Panc1 (cell line): ENCODE measurements at regions not wholly inside any gene's neighbourhood (a gene's known extent, or its start where the extent isn't known, plus 50 kb on each side); places are given as distances from the start of the nearest gene placed in this dataset.

ENCODE experiments used
- ATAC-seq: fragments of 200-7000 bp; cut with Tn5 transposase; 2 replicates; pipeline ENCODE4 v1.9.1; 2020; ENCODE audit warnings: mild to moderate bottlenecking, moderate library complexity
- BruUV-seq: library from RNA; stranded (reverse); fragments of 400-500 nt; replicated peaks from 2 replicates; lab custom pipeline; 2021; lab: Mats Ljungman, UMichigan
- CTCF ChIA-PET: fragments of 300-600 bp; sonication (Branson Sonifier 250); formaldehyde crosslinking; loops from one replicate; lab custom pipeline; 2022; ENCODE audit warnings: antibody characterized with exemption; lab: Charles Lee
- POLR2A ChIA-PET: fragments of 300-600 bp; sonication (Branson Sonifier 250); formaldehyde crosslinking; loops from one replicate; lab custom pipeline; 2022; ENCODE audit warnings: antibody characterized with exemption; lab: Charles Lee
- DNase-seq: peaks from one replicate; pipeline ENCODE4 v3.0.0-alpha.2; 2010; ENCODE audit warnings: low read depth, low spot score
- H3K27ac ChIP-seq: 2 replicates; pipeline ENCODE4 v1.5.1; 2011; ENCODE audit warnings: mild to moderate bottlenecking, low read length, inconsistent platforms
- H3K27me3 ChIP-seq: fragments of 200-500 bp; sonication (Bioruptor generic); 2 replicates; pipeline ENCODE4 v1.6.0; 2014; ENCODE audit warnings: low read length, inconsistent platforms; ENCODE audit not compliant: control insufficient read depth, insufficient read depth
- H3K36me3 ChIP-seq: fragments of 200-500 bp; sonication (Bioruptor generic); 2 replicates; pipeline ENCODE4 v1.5.1; 2014; ENCODE audit warnings: inconsistent platforms, mild to moderate bottlenecking, low read length, moderate library complexity; ENCODE audit not compliant: control insufficient read depth, insufficient read depth
- H3K4me1 ChIP-seq: 2 replicates; pipeline ENCODE4 v1.5.1; 2011; ENCODE audit warnings: inconsistent platforms, mild to moderate bottlenecking, low read length, moderate library complexity; ENCODE audit not compliant: control insufficient read depth, insufficient read depth
- H3K4me3 ChIP-seq, 2 experiments: 2 replicates each; pipeline ENCODE4 v1.5.1; 2011 to 2012; ENCODE audit warnings: low read depth in 2 of 2, low read length in 2 of 2, mild to moderate bottlenecking in 2 of 2, inconsistent platforms in 1 of 2, moderate library complexity in 1 of 2
- H3K9me3 ChIP-seq: fragments of 200-500 bp; sonication (Bioruptor generic); 2 replicates; pipeline ENCODE4 v1.5.1; 2014; ENCODE audit warnings: low read depth, mild to moderate bottlenecking, inconsistent platforms, low read length, moderate library complexity; ENCODE audit not compliant: control insufficient read depth, insufficient read depth
- CTCF ChIP-seq: fragments of 450-650 bp; IDR thresholded peaks from 2 replicates; pipeline ENCODE4 v1.5.1; 2017; ENCODE audit warnings: mild to moderate bottlenecking
- POLR2AphosphoS5 ChIP-seq: IDR thresholded peaks from 2 replicates; pipeline ENCODE4 v1.6.1; 2012; ENCODE audit warnings: mild to moderate bottlenecking, low read depth, low read length, moderate library complexity
- REST ChIP-seq, 2 experiments: IDR thresholded peaks; 2 replicates each; pipeline ENCODE4 v1.6.1; 2011 to 2012; ENCODE audit warnings: low read depth in 2 of 2, control low read depth in 1 of 2, low read length in 1 of 2, mild to moderate bottlenecking in 1 of 2, moderate library complexity in 1 of 2; ENCODE audit not compliant: insufficient read depth in 1 of 2
- SIN3A ChIP-seq: IDR thresholded peaks from 2 replicates; pipeline ENCODE4 v1.6.1; 2012; ENCODE audit warnings: low read depth, mild to moderate bottlenecking, low read length, moderate library complexity, borderline replicate concordance; ENCODE audit not compliant: insufficient read depth
- TCF7L2 ChIP-seq: IDR thresholded peaks from 2 replicates; pipeline ENCODE4 v1.6.1; 2011; ENCODE audit warnings: mild to moderate bottlenecking, low read depth, low read length, inconsistent platforms
- in situ Hi-C: cut with HindIII; loops from 2 replicates; pipeline ENCODE4 v1.10.0; 2016; ENCODE audit warnings: low sequenced_read_pairs, low pct_unique_long_range_greater_than_20kb
- intact Hi-C: fragments of 100-400 bp; cut with micrococcal nuclease; formaldehyde crosslinking; loops from one replicate; pipeline ENCODE4 v1.10.0; 2022; ENCODE audit not compliant: unreplicated experiment

DNA sequence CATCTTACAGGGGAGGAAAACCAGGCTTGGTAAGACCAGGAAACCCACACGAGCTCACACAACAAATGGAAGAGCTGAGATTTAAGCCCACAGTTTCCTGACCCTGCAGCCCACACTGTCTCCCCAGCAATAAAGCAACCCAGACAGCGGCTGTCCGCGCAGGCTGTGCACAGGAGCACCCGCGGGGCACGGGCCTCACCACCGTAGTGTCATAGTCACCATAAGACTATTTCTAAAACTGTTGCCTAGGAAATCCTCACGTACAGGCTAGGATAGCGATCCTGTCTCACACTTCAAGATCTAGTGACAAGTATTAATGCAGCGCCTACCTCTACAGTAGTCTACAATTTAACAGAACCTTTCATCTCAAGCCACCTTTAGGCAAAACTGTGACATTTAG lies 54.0 kb upstream of the SYT6 start:
- no peak for TF ChIP-seq REST (IDR thresholded peaks at IDR 0.05; ENCODE audit: insufficient read depth in 1 of 2, low read depth in 2 of 2, low read length in 1 of 2)
- no peak for TF ChIP-seq POLR2AphosphoS5
- TF ChIP-seq CTCF: no peak
- no peak for TF ChIP-seq SIN3A
- no peak for TF ChIP-seq TCF7L2
- Histone ChIP-seq H3K27me3 (peaks cover 2% of the 10 kb centered on the region), H3K9me3 (no peaks in the 10 kb centered on the region), H3K4me1 (no peaks in the 10 kb centered on the region), H3K27ac (no peak overlapping the region), H3K36me3 (no peaks in the 10 kb centered on the region), H3K4me3 (no peak overlapping the region)
- CTCF ChIA-PET: no interaction called here
- POLR2A ChIA-PET: no interaction called here
- DNase-seq: no peak
- no peak for ATAC-seq
- in situ Hi-C loops (no loop called here), intact Hi-C loops (no loop called here)
- BruUV-seq: no TSS peak

DNA sequence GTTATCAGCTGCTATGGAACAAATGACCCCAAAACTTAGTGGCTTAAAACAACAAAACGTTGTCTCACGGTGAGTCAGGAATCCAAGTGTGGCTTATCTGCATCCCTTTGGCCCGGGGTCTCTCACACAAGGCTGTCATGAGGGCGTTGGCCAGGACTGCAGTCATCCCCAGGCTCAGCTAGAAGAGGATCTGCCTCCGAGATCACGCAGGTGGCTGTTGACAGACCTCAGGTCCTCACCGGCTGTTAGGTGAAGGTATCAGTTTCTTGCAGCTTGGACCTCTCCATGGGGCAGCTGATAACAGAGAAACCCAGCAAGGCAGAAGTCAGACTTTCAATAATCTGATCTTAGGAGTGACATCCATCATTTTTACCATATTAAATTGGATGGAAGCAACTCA lies 52.7 kb upstream of the SYT6 start:
- no peak overlapping the region for H3K4me3 ChIP-seq
- in situ Hi-C loops (no loop called here), intact Hi-C loops (no loop called here)
- no peak for DNase-seq
- H3K9me3 ChIP-seq: no peaks in the 10 kb centered on the region
- no peak overlapping the region for H3K27ac ChIP-seq
- H3K36me3 ChIP-seq: no peaks in the 10 kb centered on the region
- POLR2A ChIA-PET: no interaction called here
- CTCF ChIA-PET: no interaction called here
- ATAC-seq: no peak
- no TSS peak for BruUV-seq
- no peaks in the 10 kb centered on the region for H3K4me1 ChIP-seq
- TF ChIP-seq CTCF: no peak
- no peak for TF ChIP-seq REST (IDR thresholded peaks at IDR 0.05; ENCODE audit: insufficient read depth in 1 of 2, low read depth in 2 of 2, low read length in 1 of 2)
- no peak for TF ChIP-seq TCF7L2
- TF ChIP-seq POLR2AphosphoS5: no peak
- no peak for TF ChIP-seq SIN3A
- peaks cover 2% of the 10 kb centered on the region for H3K27me3 ChIP-seq
